Stimulated activated memory B cell treated with anti-CD40 and anti-IgM and Interleukin-4, amounts not matched to agents 10 μg/mL and 1 μg/mL and 100 μg/mL, for 72 hours (primary cell): ENCODE measurements at regions not wholly inside any gene's neighbourhood (a gene's known extent, or its start where the extent isn't known, plus 50 kb on each side); places are given as distances from the start of the nearest gene placed in this dataset.
A peak's percentile ranks its signal among the peaks of the same experiment; 100 is the strongest.

Source experiments
- ATAC-seq: fragments of 150-1000 bp; cut with Tn5 transposase; 2 replicates; pipeline ENCODE4 v1.10.0; 2021
- H3K27ac Mint-ChIP-seq: one replicate; pipeline ENCODE4 v1.8.0; 2022; ENCODE audit warnings: mild to moderate bottlenecking, mixed read lengths
- H3K27me3 Mint-ChIP-seq: one replicate; pipeline ENCODE4 v1.8.0; 2022; ENCODE audit warnings: mixed read lengths
- H3K36me3 Mint-ChIP-seq: one replicate; pipeline ENCODE4 v1.8.0; 2022; ENCODE audit warnings: mixed read lengths
- H3K4me1 Mint-ChIP-seq: one replicate; pipeline ENCODE4 v1.8.0; 2022; ENCODE audit warnings: mixed read lengths
- H3K4me3 Mint-ChIP-seq: one replicate; pipeline ENCODE4 v1.8.0; 2022; ENCODE audit warnings: mild to moderate bottlenecking, moderate library complexity, mixed read lengths
- H3K9me3 Mint-ChIP-seq: one replicate; pipeline ENCODE4 v1.8.0; 2022; ENCODE audit warnings: mixed read lengths

GRCh38 chr2:74747411-74748080 lies 86.4 kb upstream of the HK2 start:
- no peak for ATAC-seq
- Mint-ChIP-seq H3K9me3 (no peaks in the 10 kb centered on the region), H3K27me3 (peaks cover 13% of the 10 kb centered on the region), H3K27ac (no peak overlapping the region), H3K4me1 (no peaks in the 10 kb centered on the region), H3K36me3 (no peaks in the 10 kb centered on the region), H3K4me3 (no peak overlapping the region)

DNA sequence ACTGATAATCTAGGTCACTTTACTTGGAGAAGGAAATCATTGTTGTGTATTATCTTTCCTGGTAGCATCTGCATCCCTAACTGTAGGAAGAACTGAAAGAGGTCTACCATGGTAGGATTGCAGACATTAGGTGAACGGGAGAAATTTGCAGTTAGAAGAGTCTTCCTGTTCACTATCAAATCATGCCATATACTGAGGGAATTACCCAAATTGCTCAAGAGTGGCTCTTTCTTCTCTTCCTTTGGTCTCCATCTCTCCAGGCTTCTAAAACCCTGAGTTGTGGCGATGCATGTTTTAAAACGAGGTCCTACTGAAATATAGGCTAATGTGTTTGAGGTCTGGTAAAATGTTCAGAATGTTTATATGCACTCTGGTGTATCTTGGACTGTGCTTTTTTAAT lies 85.3 kb upstream of the HK2 start:
- H3K27ac Mint-ChIP-seq: no peak overlapping the region
- H3K4me3 Mint-ChIP-seq: no peak overlapping the region
- H3K9me3 Mint-ChIP-seq: no peaks in the 10 kb centered on the region
- no peaks in the 10 kb centered on the region for H3K36me3 Mint-ChIP-seq
- no peak for ATAC-seq
- H3K4me1 Mint-ChIP-seq: no peaks in the 10 kb centered on the region
- peaks cover 9% of the 10 kb centered on the region for H3K27me3 Mint-ChIP-seq

DNA sequence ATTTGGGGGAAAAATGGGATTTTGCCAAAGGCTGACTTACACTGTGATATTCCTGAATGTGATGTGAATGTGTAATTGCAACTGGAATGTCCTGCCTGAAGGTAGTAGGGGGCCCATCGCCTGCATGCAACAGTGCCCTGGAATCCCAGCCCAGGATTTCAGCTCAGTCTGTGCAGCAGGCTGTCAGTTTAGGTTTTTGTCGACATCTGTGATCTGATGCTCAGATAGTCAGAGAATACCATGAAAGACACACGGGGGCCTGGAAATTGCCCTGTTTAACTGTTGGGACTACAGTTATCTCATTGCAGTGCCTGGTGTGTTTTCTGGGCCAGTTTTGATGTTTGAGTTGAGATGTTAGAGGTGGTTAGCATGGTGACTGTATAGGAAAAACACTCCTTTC lies 84.5 kb upstream of the HK2 start:
- no peaks in the 10 kb centered on the region for H3K9me3 Mint-ChIP-seq

GRCh38 chr2:74751981-74752851 lies 81.7 kb upstream of the HK2 start:
- H3K4me1 Mint-ChIP-seq: peaks cover 10% of the 10 kb centered on the region
- no peak overlapping the region for H3K4me3 Mint-ChIP-seq
- no peak overlapping the region for H3K27ac Mint-ChIP-seq
- peaks cover 9% of the 10 kb centered on the region for H3K27me3 Mint-ChIP-seq
- peaks cover 6% of the 10 kb centered on the region for H3K9me3 Mint-ChIP-seq
- no peak for ATAC-seq
- peaks cover 6% of the 10 kb centered on the region for H3K36me3 Mint-ChIP-seq

More for the DNA sequence above, 84.5 kb upstream of the HK2 start:
- no peak overlapping the region for H3K27ac Mint-ChIP-seq
- no peak overlapping the region for H3K4me3 Mint-ChIP-seq
- peaks cover 9% of the 10 kb centered on the region for H3K27me3 Mint-ChIP-seq
- H3K36me3 Mint-ChIP-seq: no peaks in the 10 kb centered on the region
- no peaks in the 10 kb centered on the region for H3K4me1 Mint-ChIP-seq
- ATAC-seq: no peak

- peaks cover 6% of the 10 kb centered on the region for H3K36me3 Mint-ChIP-seq
- H3K9me3 Mint-ChIP-seq: peaks cover 9% of the 10 kb centered on the region
- H3K27me3 Mint-ChIP-seq: no peaks in the 10 kb centered on the region
- ATAC-seq: no peak
- no peak overlapping the region for H3K27ac Mint-ChIP-seq
- H3K4me1 Mint-ChIP-seq: peaks cover 10% of the 10 kb centered on the region
- no peak overlapping the region for H3K4me3 Mint-ChIP-seq
These were observed 78.5 kb upstream of the HK2 start for GRCh38 chr2:74755386-74755785.

DNA sequence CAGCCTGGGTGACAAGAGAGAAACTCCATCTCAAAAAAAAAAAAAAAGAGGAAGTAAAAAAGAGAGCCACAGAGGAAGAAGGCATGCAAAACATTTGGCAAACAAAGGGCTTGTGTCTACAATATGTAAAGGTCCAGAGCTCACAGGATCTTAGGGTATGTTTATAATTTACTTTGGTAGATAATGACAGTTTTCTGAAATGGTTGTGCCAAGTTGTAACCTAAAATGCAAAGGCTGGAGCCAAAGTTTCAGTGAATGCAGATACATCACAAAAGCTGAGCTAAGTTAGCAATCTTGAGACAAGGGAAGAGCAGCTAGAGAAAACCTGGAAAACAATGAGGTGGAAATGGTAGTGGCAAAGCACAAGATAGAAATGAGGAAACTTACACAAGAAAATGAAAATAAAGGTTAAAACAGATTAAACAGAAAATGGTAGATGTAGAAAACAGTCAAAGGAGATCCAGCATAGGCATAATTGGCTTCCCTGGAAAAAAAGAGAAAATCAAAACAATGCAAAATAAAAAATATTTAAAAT lies 77.5 kb upstream of the HK2 start:
- no peak overlapping the region for H3K4me3 Mint-ChIP-seq
- peak; percentile 63 for ATAC-seq
- H3K27me3 Mint-ChIP-seq: no peaks in the 10 kb centered on the region
- peaks cover 10% of the 10 kb centered on the region for H3K4me1 Mint-ChIP-seq
- H3K27ac Mint-ChIP-seq: no peak overlapping the region
- peaks cover 6% of the 10 kb centered on the region for H3K36me3 Mint-ChIP-seq
- peaks cover 9% of the 10 kb centered on the region for H3K9me3 Mint-ChIP-seq

- Mint-ChIP-seq H3K27ac (no peak overlapping the region), H3K27me3 (no peaks in the 10 kb centered on the region), H3K9me3 (peaks cover 6% of the 10 kb centered on the region), H3K4me3 (no peak overlapping the region), H3K36me3 (peaks cover 6% of the 10 kb centered on the region), H3K4me1 (peaks cover 15% of the 10 kb centered on the region)
- no peak for ATAC-seq
These were observed 73.9 kb upstream of the HK2 start for GRCh38 chr2:74759986-74760385.

- Mint-ChIP-seq H3K27ac (no peak overlapping the region), H3K4me3 (no peak overlapping the region), H3K9me3 (peaks cover 6% of the 10 kb centered on the region)
These were observed 72.9 kb upstream of the HK2 start for GRCh38 chr2:74760875-74761630.

DNA sequence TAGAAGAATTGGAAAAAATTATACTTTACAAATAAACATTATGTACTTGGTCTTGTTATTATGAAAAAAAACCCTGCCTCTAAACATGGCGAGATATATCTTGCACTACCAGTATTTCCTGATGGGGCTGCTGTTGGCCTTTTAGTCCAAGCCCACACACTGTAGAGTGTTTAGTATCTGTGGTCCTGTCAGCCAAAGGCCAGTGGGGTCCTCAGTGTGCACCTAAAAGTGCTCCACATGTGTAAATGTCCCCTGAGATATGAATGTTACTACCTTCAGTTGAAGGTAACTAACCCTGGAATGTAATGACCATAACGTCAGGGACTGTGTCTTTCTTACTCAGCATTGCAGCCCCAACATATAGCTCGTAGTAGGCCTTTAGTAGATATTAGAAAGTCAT lies 71.1 kb upstream of the HK2 start:
- peaks cover 5% of the 10 kb centered on the region for H3K4me1 Mint-ChIP-seq
- H3K27me3 Mint-ChIP-seq: no peaks in the 10 kb centered on the region
- H3K36me3 Mint-ChIP-seq: no peaks in the 10 kb centered on the region
- no peak overlapping the region for H3K4me3 Mint-ChIP-seq
- no peak overlapping the region for H3K27ac Mint-ChIP-seq
- peaks cover 2% of the 10 kb centered on the region for H3K9me3 Mint-ChIP-seq
- ATAC-seq: no peak

More at GRCh38 chr2:74760875-74761630, 72.9 kb upstream of the HK2 start:
- H3K4me1 Mint-ChIP-seq: peaks cover 12% of the 10 kb centered on the region
- peaks cover 6% of the 10 kb centered on the region for H3K36me3 Mint-ChIP-seq
- no peak for ATAC-seq
- no peaks in the 10 kb centered on the region for H3K27me3 Mint-ChIP-seq

DNA sequence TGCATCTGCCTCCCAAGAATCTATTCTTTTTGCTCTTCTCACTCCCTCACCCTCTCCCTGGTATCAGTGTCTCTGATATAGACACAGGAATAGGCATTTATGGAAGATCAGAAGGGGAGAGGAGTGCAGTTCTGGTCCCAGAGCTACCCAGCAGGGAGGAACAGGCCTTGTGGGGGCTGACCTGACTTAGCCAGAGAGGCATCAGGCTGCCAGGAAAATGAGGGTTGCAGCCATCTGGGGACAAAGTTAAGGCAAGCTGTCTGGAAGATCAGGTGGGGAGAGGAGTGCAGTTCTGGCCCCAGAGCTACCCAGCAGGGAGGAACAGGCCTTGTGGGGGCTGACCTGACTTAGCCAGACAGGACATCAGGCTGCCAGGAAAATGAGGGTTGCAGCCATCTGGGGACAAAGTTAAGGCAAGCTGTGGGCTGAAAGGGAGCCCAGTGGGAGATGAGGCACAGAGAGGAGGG lies 69.9 kb upstream of the HK2 start:
- Mint-ChIP-seq H3K27ac (no peak overlapping the region), H3K4me1 (peaks cover 5% of the 10 kb centered on the region), H3K9me3 (no peaks in the 10 kb centered on the region), H3K4me3 (no peak overlapping the region), H3K27me3 (no peaks in the 10 kb centered on the region), H3K36me3 (no peaks in the 10 kb centered on the region)
- ATAC-seq: no peak

- Mint-ChIP-seq H3K9me3 (no peaks in the 10 kb centered on the region), H3K27me3 (no peaks in the 10 kb centered on the region), H3K27ac (no peak overlapping the region), H3K4me1 (peaks cover 5% of the 10 kb centered on the region), H3K36me3 (no peaks in the 10 kb centered on the region), H3K4me3 (no peak overlapping the region)
- no peak for ATAC-seq
These were observed 69.3 kb upstream of the HK2 start for GRCh38 chr2:74764429-74765272.

DNA sequence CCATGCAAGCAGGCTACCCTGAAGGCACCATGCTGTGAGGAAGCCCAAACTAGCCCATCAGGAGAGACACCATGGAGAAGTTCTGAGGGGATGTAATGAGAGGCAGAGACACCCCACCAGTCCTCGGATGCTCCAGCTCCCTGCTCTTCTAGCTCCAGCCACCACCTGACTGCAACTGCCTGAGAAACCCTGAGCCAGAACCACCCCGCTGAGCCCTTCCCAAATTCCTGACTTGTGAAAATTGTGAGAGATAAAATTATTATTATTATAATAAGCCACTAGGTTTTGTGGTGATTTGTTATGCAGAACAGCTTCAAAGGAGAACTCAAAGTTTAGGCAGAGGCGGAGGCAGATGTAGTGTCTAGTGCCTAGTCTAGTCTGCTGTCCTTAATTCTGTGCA lies 67.1 kb upstream of the HK2 start:
- Mint-ChIP-seq H3K27me3 (no peaks in the 10 kb centered on the region), H3K4me3 (no peak overlapping the region), H3K9me3 (no peaks in the 10 kb centered on the region), H3K4me1 (peaks cover 5% of the 10 kb centered on the region), H3K36me3 (no peaks in the 10 kb centered on the region), H3K27ac (no peak overlapping the region)
- ATAC-seq: no peak

GRCh38 chr2:74767618-74768017 lies 66.3 kb upstream of the HK2 start:
- no peaks in the 10 kb centered on the region for H3K9me3 Mint-ChIP-seq
- no peak overlapping the region for H3K27ac Mint-ChIP-seq
- H3K36me3 Mint-ChIP-seq: no peaks in the 10 kb centered on the region
- no peaks in the 10 kb centered on the region for H3K27me3 Mint-ChIP-seq
- ATAC-seq: no peak
- H3K4me1 Mint-ChIP-seq: peaks cover 5% of the 10 kb centered on the region
- H3K4me3 Mint-ChIP-seq: no peak overlapping the region

DNA sequence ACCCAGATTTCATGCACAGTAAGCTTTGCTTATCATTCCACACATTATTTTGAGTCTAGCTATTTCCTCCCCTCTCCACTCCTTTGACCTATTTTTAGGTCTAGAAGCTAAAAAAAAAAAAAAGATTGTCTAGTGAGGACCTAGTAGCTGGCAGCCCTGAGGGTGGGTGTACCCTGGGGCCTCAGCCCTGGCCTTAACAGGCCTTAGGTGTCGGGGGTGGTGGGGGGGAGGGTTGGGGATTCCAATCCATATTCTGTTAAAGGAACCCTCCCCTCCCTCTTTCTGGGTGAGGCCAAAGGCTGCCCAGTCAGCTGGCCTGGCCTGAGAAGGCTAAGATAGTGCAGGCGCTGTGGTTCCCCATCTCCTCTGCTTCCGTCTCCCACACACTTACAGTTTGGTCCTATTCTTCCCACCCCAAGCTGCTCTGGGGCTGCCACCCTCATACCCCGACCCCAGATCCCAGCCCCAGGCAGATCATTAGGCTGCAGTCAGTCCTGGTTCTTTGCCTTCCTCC lies 65.5 kb upstream of the HK2 start:
- Mint-ChIP-seq H3K27me3 (no peaks in the 10 kb centered on the region), H3K27ac (no peak overlapping the region), H3K36me3 (no peaks in the 10 kb centered on the region), H3K4me3 (no peak overlapping the region), H3K9me3 (no peaks in the 10 kb centered on the region), H3K4me1 (peaks cover 5% of the 10 kb centered on the region)
- no peak for ATAC-seq
